K562 (cell line): ENCODE measurements at regions not wholly inside any gene's neighbourhood (a gene's known extent, or its start where the extent isn't known, plus 50 kb on each side); places are given as distances from the start of the nearest gene placed in this dataset.

ENCODE experiments used
- ATAC-seq: fragments of 200-7000 bp; cut with Tn5 transposase; 3 replicates; pipeline ENCODE4 v1.9.1; 2020; ENCODE audit warnings: moderate library complexity
- BruUV-seq: library from RNA; stranded (reverse); fragments of 400-500 nt; replicated peaks from 2 replicates; lab custom pipeline; 2021; lab: Mats Ljungman, UMichigan
- CTCF ChIA-PET: fragments of 300-600 bp; formaldehyde crosslinking; extraction: SDS; loops from one replicate; lab custom pipeline; 2021; ENCODE audit warnings: low intra/inter-chr PET ratio; lab: Yijun Ruan, JAX
- POLR2A ChIA-PET: fragments of 300-600, 350-650 bp; sonication (Branson Sonifier 250); formaldehyde crosslinking; extraction: SDS; loops from one replicate; lab custom pipeline; 2021; ENCODE audit warnings: antibody characterized with exemption, inconsistent platforms; lab: Yijun Ruan, JAX
- DNase-seq, 4 experiments: peaks; one replicate each; pipeline versions ENCODE4 v3.0.0 to v3.0.0-alpha.2; 2011 to 2018; ENCODE audit warnings: low spot score in 3 of 4, mixed read lengths in 3 of 4; ENCODE audit errors: extremely low read depth in 1 of 4
- FAIRE-seq: peaks from 2 replicates; lab custom pipeline; 2011; peaks lifted over from hg19 to GRCh38; lab: Jason Lieb, UNC
- H2AFZ ChIP-seq: 2 replicates; pipeline ENCODE4 v1.6.0; 2011; ENCODE audit warnings: low read depth, low read length, control low read depth, inconsistent platforms
- H3K27ac ChIP-seq: fragments of 200-600 bp; 3 replicates; pipeline ENCODE4 v1.8.0; 2011; ENCODE audit warnings: low read depth, mild to moderate bottlenecking, control low read depth, inconsistent platforms, low read length, moderate library complexity, mixed read lengths; ENCODE audit errors: extremely low read depth
- H3K27me3 ChIP-seq, 2 experiments: fragments of 300-600 bp in 1 of 2; 2 replicates in 1 of 2; 3 replicates in 1 of 2; pipeline versions ENCODE4 v1.6.0 to v1.8.0; 2011; ENCODE audit warnings: inconsistent platforms in 2 of 2, low read length in 2 of 2, mild to moderate bottlenecking in 1 of 2, mixed read lengths in 1 of 2, moderate library complexity in 1 of 2; ENCODE audit not compliant: control insufficient read depth in 2 of 2, insufficient read depth in 2 of 2
- H3K36me3 ChIP-seq: fragments of 300-600 bp; 3 replicates; pipeline ENCODE4 v1.8.0; 2011; ENCODE audit warnings: mild to moderate bottlenecking, low read length, inconsistent platforms; ENCODE audit not compliant: control insufficient read depth, insufficient read depth
- H3K4me1 ChIP-seq, 2 experiments: fragments of 200-600 bp in 1 of 2; replicated peaks in 1 of 2; 2 replicates in 1 of 2; 3 replicates in 1 of 2; pipeline versions ENCODE4 v1.5.1 to v1.8.0; 2011; ENCODE audit warnings: inconsistent platforms in 2 of 2, low read length in 2 of 2, mild to moderate bottlenecking in 1 of 2, mixed read lengths in 1 of 2, moderate library complexity in 1 of 2; ENCODE audit not compliant: control insufficient read depth in 2 of 2, insufficient read depth in 2 of 2
- H3K4me2 ChIP-seq: 2 replicates; pipeline ENCODE4 v1.6.1; 2011; ENCODE audit warnings: low read length, control low read depth, inconsistent platforms, mixed read lengths; ENCODE audit not compliant: insufficient read depth
- H3K4me3 ChIP-seq: fragments of 200-600 bp; sonication (generic), shearing (Covaris generic); 2 replicates; pipeline ENCODE4 v1.5.1; 2016; ENCODE audit warnings: control low read depth, inconsistent platforms
- H3K79me2 ChIP-seq: fragments of 200-600 bp; 3 replicates; pipeline ENCODE4 v1.8.0; 2011; ENCODE audit warnings: low read length, inconsistent platforms; ENCODE audit not compliant: control insufficient read depth, insufficient read depth
- H3K9ac ChIP-seq, 2 experiments: 2 replicates each; pipeline versions ENCODE4 v1.6.0 to v1.6.1; 2011; ENCODE audit warnings: low read depth in 2 of 2, low read length in 2 of 2, control low read depth in 1 of 2, inconsistent platforms in 1 of 2, mild to moderate bottlenecking in 1 of 2, mixed read lengths in 1 of 2; ENCODE audit not compliant: insufficient read depth in 1 of 2
- H3K9me1 ChIP-seq: one replicate; pipeline ENCODE4 v1.6.0; 2011; ENCODE audit warnings: inconsistent platforms, mild to moderate bottlenecking, low read length, moderate library complexity; ENCODE audit not compliant: control insufficient read depth, insufficient read depth
- H3K9me3 ChIP-seq: replicated peaks from 2 replicates; pipeline ENCODE4 v1.5.1; 2011; ENCODE audit warnings: low read depth, low read length, inconsistent platforms; ENCODE audit not compliant: control insufficient read depth, insufficient read depth
- H4K20me1 ChIP-seq: replicated peaks from 2 replicates; pipeline ENCODE4 v1.6.1; 2011; ENCODE audit warnings: low read length, inconsistent platforms, mixed read lengths; ENCODE audit not compliant: control insufficient read depth, insufficient read depth
- RNF2 ChIP-seq: sonication (generic); IDR thresholded peaks from 2 replicates; pipeline ENCODE4 v1.6.1; 2016
- THAP7 ChIP-seq: fragments of 250-450 bp; sonication (Bioruptor Pico); IDR thresholded peaks from 2 replicates; pipeline ENCODE4 v1.5.0; 2021
- XRCC4 ChIP-seq: IDR thresholded peaks from one replicate; pipeline ENCODE4 v1.6.1; 2011; ENCODE audit not compliant: insufficient read depth, insufficient read length; ENCODE audit errors: extremely low read depth
- ZNF12 ChIP-seq: sonication (generic); formaldehyde crosslinking; IDR thresholded peaks from 2 replicates; pipeline ENCODE4 v1.4.0; 2020; ENCODE audit warnings: mild to moderate bottlenecking, missing genetic modification reagents
- WGBS: fragments of 100-300 bp; shearing (Covaris generic); methylation state at CpG from one replicate; pipeline ENCODE4 v1.1.6; 2016; ENCODE audit warnings: low coverage, mixed read lengths; ENCODE audit not compliant: insufficient coverage; ENCODE audit errors: missing lambda C conversion rate; 5-methylcytosine and 5-hydroxymethylcytosine counted together
- in situ Hi-C: fragments of 300-500 bp; cut with MboI; formaldehyde crosslinking; loops from 4 replicates; pipeline ENCODE4 v1.15.0; 2018; ENCODE audit warnings: inconsistent platforms, mixed read lengths
- intact Hi-C: fragments of 100-400 bp; cut with micrococcal nuclease; formaldehyde crosslinking; loops from 2 replicates; pipeline ENCODE4 v1.14.2; 2022
- TF ChIP-seq, protein P1 (sequence below): fragments of 450-650 bp; IDR thresholded peaks from 2 replicates; pipeline ENCODE4 v1.7.0; 2016; ENCODE audit warnings: borderline replicate concordance

DNA sequence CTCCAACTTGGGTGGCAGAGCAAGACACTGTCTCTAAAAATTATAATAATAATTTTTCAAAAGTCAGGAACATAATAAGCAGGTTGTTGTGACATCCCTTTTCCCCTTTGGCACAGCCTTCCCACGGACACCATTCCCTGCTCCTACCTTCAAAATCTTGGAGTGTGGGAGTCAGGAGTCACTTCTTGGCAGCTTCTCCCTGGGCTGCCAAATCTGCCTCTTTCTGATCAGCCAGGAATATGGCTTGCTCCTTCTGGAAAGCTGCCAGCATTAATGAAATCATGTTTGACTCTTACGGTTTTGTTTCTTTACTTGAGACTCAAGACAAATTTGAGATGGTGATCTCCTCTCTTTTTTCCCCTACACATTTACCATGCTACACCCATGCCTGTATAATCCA, 391.4 kb upstream of the SYT1 start:
- Histone ChIP-seq H4K20me1 (no peaks in the 10 kb centered on the region), H3K4me3 (no peak overlapping the region), H3K9ac (no peak overlapping the region), H3K79me2 (no peaks in the 10 kb centered on the region), H3K36me3 (no peaks in the 10 kb centered on the region), H2AFZ (no peak overlapping the region), H3K9me3 (no peaks in the 10 kb centered on the region), H3K9me1 (no peaks in the 10 kb centered on the region), H3K27ac (no peak overlapping the region), H3K27me3 (no peaks in the 10 kb centered on the region), H3K4me1 (no peaks in the 10 kb centered on the region), H3K4me2 (no peak overlapping the region)
- ATAC-seq (no peak), DNase-seq (no peak), FAIRE-seq (no peak)
- in situ Hi-C loops = no loop called here
- ChIA-PET CTCF (no interaction called here), POLR2A (no interaction called here)
- intact Hi-C loops = no loop called here
- 0% methylated on average over 2 of the region's 2 CpGs for WGBS
- no peak for TF ChIP-seq ZNF12 (CRISPR knock-in tag)
- no peak for TF ChIP-seq XRCC4
- no peak for TF ChIP-seq RNF2
- TF ChIP-seq, protein P1, sequence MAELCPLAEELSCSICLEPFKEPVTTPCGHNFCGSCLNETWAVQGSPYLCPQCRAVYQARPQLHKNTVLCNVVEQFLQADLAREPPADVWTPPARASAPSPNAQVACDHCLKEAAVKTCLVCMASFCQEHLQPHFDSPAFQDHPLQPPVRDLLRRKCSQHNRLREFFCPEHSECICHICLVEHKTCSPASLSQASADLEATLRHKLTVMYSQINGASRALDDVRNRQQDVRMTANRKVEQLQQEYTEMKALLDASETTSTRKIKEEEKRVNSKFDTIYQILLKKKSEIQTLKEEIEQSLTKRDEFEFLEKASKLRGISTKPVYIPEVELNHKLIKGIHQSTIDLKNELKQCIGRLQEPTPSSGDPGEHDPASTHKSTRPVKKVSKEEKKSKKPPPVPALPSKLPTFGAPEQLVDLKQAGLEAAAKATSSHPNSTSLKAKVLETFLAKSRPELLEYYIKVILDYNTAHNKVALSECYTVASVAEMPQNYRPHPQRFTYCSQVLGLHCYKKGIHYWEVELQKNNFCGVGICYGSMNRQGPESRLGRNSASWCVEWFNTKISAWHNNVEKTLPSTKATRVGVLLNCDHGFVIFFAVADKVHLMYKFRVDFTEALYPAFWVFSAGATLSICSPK = no peak
- TF ChIP-seq THAP7 (CRISPR knock-in tag) = no peak
- no TSS peak for BruUV-seq
